MCF 10A (cell line): ENCODE measurements at regions not wholly inside any gene's neighbourhood (a gene's known extent, or its start where the extent isn't known, plus 50 kb on each side); places are given as distances from the start of the nearest gene placed in this dataset.
"Not testable (repeated sequence)": the region's sequence is repeated elsewhere in the genome, so short reads cannot be mapped to it uniquely, and the experiment has no call there.

Experiments
- BruUV-seq: library from RNA; stranded (reverse); fragments of 400-500 nt; replicated peaks from 2 replicates; lab custom pipeline; 2021; lab: Mats Ljungman, UMichigan
- CTCF ChIA-PET: fragments of 300-600 bp; sonication (Branson Sonifier 250); formaldehyde crosslinking; extraction: SDS; loops from one replicate; lab custom pipeline; 2021; ENCODE audit warnings: antibody characterized with exemption, inconsistent platforms; lab: Yijun Ruan, JAX
- POLR2A ChIA-PET: fragments of 300-600, 350-650 bp; sonication (Branson Sonifier 250); formaldehyde crosslinking; extraction: SDS; loops from one replicate; lab custom pipeline; 2020; ENCODE audit warnings: antibody characterized with exemption, inconsistent platforms; lab: Yijun Ruan, JAX
- DNase-seq: peaks from one replicate; pipeline ENCODE4 v3.0.0-alpha.2; 2018; ENCODE audit not compliant: unreplicated experiment
- H3K27ac Mint-ChIP-seq: one replicate; pipeline ENCODE4 v1.8.0; 2022; ENCODE audit warnings: mild to moderate bottlenecking, low read depth, mixed read lengths; ENCODE audit not compliant: unreplicated experiment
- H3K27me3 Mint-ChIP-seq: one replicate; pipeline ENCODE4 v1.8.0; 2022; ENCODE audit warnings: mixed read lengths; ENCODE audit not compliant: insufficient read depth, unreplicated experiment
- H3K36me3 Mint-ChIP-seq: one replicate; pipeline ENCODE4 v1.8.0; 2022; ENCODE audit warnings: mild to moderate bottlenecking, moderate library complexity, mixed read lengths; ENCODE audit not compliant: insufficient read depth, unreplicated experiment
- H3K4me1 Mint-ChIP-seq: one replicate; pipeline ENCODE4 v1.8.0; 2022; ENCODE audit warnings: mixed read lengths; ENCODE audit not compliant: insufficient read depth, unreplicated experiment
- H3K4me3 Mint-ChIP-seq: one replicate; pipeline ENCODE4 v1.8.0; 2022; ENCODE audit warnings: mild to moderate bottlenecking, moderate library complexity, mixed read lengths; ENCODE audit not compliant: unreplicated experiment
- H3K9me3 Mint-ChIP-seq: one replicate; pipeline ENCODE4 v1.8.0; 2022; ENCODE audit warnings: mixed read lengths; ENCODE audit not compliant: unreplicated experiment
- intact Hi-C: fragments of 100-400 bp; cut with micrococcal nuclease; formaldehyde crosslinking; loops from 2 replicates; pipeline ENCODE4 v1.14.1; 2022

- H3K36me3 Mint-ChIP-seq, POLR2A ChIA-PET, H3K4me3 Mint-ChIP-seq, H3K4me1 Mint-ChIP-seq, intact Hi-C loops, H3K27me3 Mint-ChIP-seq, H3K27ac Mint-ChIP-seq, H3K9me3 Mint-ChIP-seq, DNase-seq, BruUV-seq: not testable (repeated sequence)
- CTCF ChIA-PET, result interaction anchor here (0.6 kb wide), 1 partner anchor 32 kb away, joined by 3 read pairs; no protein-coding TSS in a partner anchor
These were observed 219.4 kb upstream of the FRG1 start for GRCh38 chr4:189721016-189721993.

GRCh38 chr4:189722324-189723003, 218.2 kb upstream of the FRG1 start:
- H3K27me3 Mint-ChIP-seq, intact Hi-C loops: not testable (repeated sequence)

GRCh38 chr4:189727982-189728638, 212.6 kb upstream of the FRG1 start:
- H3K27me3 Mint-ChIP-seq, POLR2A ChIA-PET, H3K4me3 Mint-ChIP-seq, H3K9me3 Mint-ChIP-seq, H3K27ac Mint-ChIP-seq, BruUV-seq, CTCF ChIA-PET, DNase-seq, H3K4me1 Mint-ChIP-seq, H3K36me3 Mint-ChIP-seq, intact Hi-C loops: not testable (repeated sequence)

More at GRCh38 chr4:189722324-189723003, 218.2 kb upstream of the FRG1 start:
- H3K4me3 Mint-ChIP-seq, POLR2A ChIA-PET, H3K9me3 Mint-ChIP-seq, BruUV-seq, H3K4me1 Mint-ChIP-seq, H3K36me3 Mint-ChIP-seq, H3K27ac Mint-ChIP-seq, CTCF ChIA-PET: not testable (repeated sequence)
- peak; percentile 40 for DNase-seq

GRCh38 chr4:189731989-189732388, 208.7 kb upstream of the FRG1 start:
- POLR2A ChIA-PET, H3K4me3 Mint-ChIP-seq, H3K27ac Mint-ChIP-seq, H3K36me3 Mint-ChIP-seq, CTCF ChIA-PET, H3K27me3 Mint-ChIP-seq, intact Hi-C loops, BruUV-seq, DNase-seq, H3K4me1 Mint-ChIP-seq: not testable (repeated sequence)
- peaks cover 23% of the 10 kb centered on the region for H3K9me3 Mint-ChIP-seq

GRCh38 chr4:189733507-189733906, 207.2 kb upstream of the FRG1 start:
- H3K27ac Mint-ChIP-seq, H3K4me1 Mint-ChIP-seq, BruUV-seq, CTCF ChIA-PET, intact Hi-C loops, H3K27me3 Mint-ChIP-seq, DNase-seq, H3K36me3 Mint-ChIP-seq, POLR2A ChIA-PET, H3K4me3 Mint-ChIP-seq: not testable (repeated sequence)
- peaks cover 23% of the 10 kb centered on the region for H3K9me3 Mint-ChIP-seq

- H3K36me3 Mint-ChIP-seq, H3K27me3 Mint-ChIP-seq, POLR2A ChIA-PET, CTCF ChIA-PET, BruUV-seq, DNase-seq, H3K4me1 Mint-ChIP-seq, intact Hi-C loops, H3K4me3 Mint-ChIP-seq, H3K27ac Mint-ChIP-seq: not testable (repeated sequence)
- peaks cover 23% of the 10 kb centered on the region for H3K9me3 Mint-ChIP-seq
These were observed 205.9 kb upstream of the FRG1 start for GRCh38 chr4:189734648-189735267.

- H3K36me3 Mint-ChIP-seq, POLR2A ChIA-PET, H3K27me3 Mint-ChIP-seq, intact Hi-C loops, CTCF ChIA-PET, H3K4me1 Mint-ChIP-seq, H3K4me3 Mint-ChIP-seq, DNase-seq, H3K27ac Mint-ChIP-seq, BruUV-seq: not testable (repeated sequence)
- H3K9me3 Mint-ChIP-seq, result peaks cover 26% of the 10 kb centered on the region
These were observed 204.0 kb upstream of the FRG1 start for GRCh38 chr4:189736656-189737055.

- H3K4me3 Mint-ChIP-seq, DNase-seq, CTCF ChIA-PET, H3K27me3 Mint-ChIP-seq, BruUV-seq, POLR2A ChIA-PET, H3K4me1 Mint-ChIP-seq, H3K27ac Mint-ChIP-seq, intact Hi-C loops, H3K36me3 Mint-ChIP-seq, H3K9me3 Mint-ChIP-seq: not testable (repeated sequence)
These were observed 200.6 kb upstream of the FRG1 start for GRCh38 chr4:189740118-189740517.
